DOHH2 (cell line): ENCODE measurements at regions not wholly inside any gene's neighbourhood (a gene's known extent, or its start where the extent isn't known, plus 50 kb on each side); places are given as distances from the start of the nearest gene placed in this dataset.

Source experiments
- CTCF ChIP-seq: fragments of 200-600 bp; sonication (generic); IDR thresholded peaks from one replicate; pipeline ENCODE4 v1.5.1; 2014; ENCODE audit warnings: antibody characterized with exemption, mild to moderate bottlenecking, low read depth, low read length; ENCODE audit not compliant: poor library complexity, severe bottlenecking
- EZH2phosphoT487 ChIP-seq: fragments of 200-600 bp; sonication (generic); IDR thresholded peaks from 2 replicates; pipeline ENCODE4 v1.6.1; 2017; ENCODE audit warnings: borderline replicate concordance, mild to moderate bottlenecking, antibody characterized with exemption, low read length, moderate library complexity, mixed read lengths

GRCh38 chr13:73956795-73957408 lies 177.3 kb downstream of the KLF12 start:
- no peak for TF ChIP-seq CTCF
- TF ChIP-seq EZH2phosphoT487, result no peak
